Keratinocyte (primary cell): ENCODE measurements at regions not wholly inside any gene's neighbourhood (a gene's known extent, or its start where the extent isn't known, plus 50 kb on each side); places are given as distances from the start of the nearest gene placed in this dataset.

Experiments
- DNase-seq: peaks from one replicate; pipeline ENCODE4 v3.0.0-alpha.2; 2011; ENCODE audit warnings: low read depth, missing footprints, low spot score
- FAIRE-seq: peaks from 2 replicates; lab custom pipeline; 2011; peaks lifted over from hg19 to GRCh38; lab: Jason Lieb, UNC
- H2AFZ ChIP-seq: 2 replicates; pipeline ENCODE4 v1.6.0; 2012; ENCODE audit warnings: low read length, control low read depth, inconsistent platforms; ENCODE audit not compliant: control insufficient read depth
- H3K27ac ChIP-seq: 2 replicates; pipeline ENCODE4 v1.5.1; 2011; ENCODE audit warnings: low read length; ENCODE audit not compliant: control insufficient read depth, insufficient read depth
- H3K27me3 ChIP-seq: 3 replicates; pipeline ENCODE4 v1.6.0; 2011; ENCODE audit warnings: low read length; ENCODE audit not compliant: control insufficient read depth, insufficient read depth; ENCODE audit errors: extremely low read depth
- H3K36me3 ChIP-seq, 2 experiments: 2 replicates in 1 of 2; 3 replicates in 1 of 2; pipeline ENCODE4 v1.5.1; 2011; ENCODE audit warnings: low read length in 2 of 2, mild to moderate bottlenecking in 1 of 2; ENCODE audit not compliant: control insufficient read depth in 2 of 2, insufficient read depth in 2 of 2; ENCODE audit errors: extremely low read depth in 1 of 2
- H3K4me1 ChIP-seq: 3 replicates; pipeline ENCODE4 v1.5.1; 2011; ENCODE audit warnings: low read length; ENCODE audit not compliant: control insufficient read depth, insufficient read depth; ENCODE audit errors: extremely low read depth
- H3K4me2 ChIP-seq: 3 replicates; pipeline ENCODE4 v1.6.0; 2011; ENCODE audit warnings: low read depth, low read length; ENCODE audit not compliant: control insufficient read depth, insufficient read depth; ENCODE audit errors: extremely low read depth
- H3K4me3 ChIP-seq, 3 experiments: fragments of 200-600 bp in 1 of 3; sonication (generic) in 1 of 3; 2 replicates in 2 of 3; 3 replicates in 1 of 3; pipeline ENCODE4 v1.5.1; 2011 to 2016; ENCODE audit warnings: low read length in 3 of 3, mild to moderate bottlenecking in 3 of 3, control low read depth in 2 of 3, inconsistent platforms in 1 of 3, low read depth in 1 of 3, mixed read lengths in 1 of 3, mixed run types in 1 of 3, moderate library complexity in 1 of 3; ENCODE audit not compliant: control insufficient read depth in 2 of 3, insufficient read depth in 2 of 3; ENCODE audit errors: extremely low read depth in 1 of 3
- H3K79me2 ChIP-seq: 2 replicates; pipeline ENCODE4 v1.6.0; 2012; ENCODE audit warnings: low read length; ENCODE audit not compliant: control insufficient read depth, insufficient read depth
- H3K9ac ChIP-seq: 3 replicates; pipeline ENCODE4 v1.6.0; 2011; ENCODE audit warnings: low read length; ENCODE audit not compliant: control insufficient read depth, insufficient read depth; ENCODE audit errors: extremely low read depth
- H3K9me1 ChIP-seq: 3 replicates; pipeline ENCODE4 v1.6.0; 2011; ENCODE audit warnings: low read length; ENCODE audit not compliant: control insufficient read depth, insufficient read depth; ENCODE audit errors: extremely low read depth
- H3K9me3 ChIP-seq: 2 replicates; pipeline ENCODE4 v1.5.1; 2012; ENCODE audit warnings: low read depth, low read length; ENCODE audit not compliant: control insufficient read depth
- H4K20me1 ChIP-seq: 3 replicates; pipeline ENCODE4 v1.6.0; 2011; ENCODE audit warnings: low read length; ENCODE audit not compliant: control insufficient read depth, insufficient read depth; ENCODE audit errors: extremely low read depth
- CTCF ChIP-seq, 3 experiments: IDR thresholded peaks in 1 of 3; conservative IDR thresholded peaks in 1 of 3; optimal IDR thresholded peaks in 1 of 3; 2 replicates in 2 of 3; 3 replicates in 1 of 3; pipeline versions ENCODE3 to v1.5.1; 2011; ENCODE audit warnings: low read length in 3 of 3, mild to moderate bottlenecking in 3 of 3, moderate library complexity in 2 of 3, control low read depth in 1 of 3, inconsistent platforms in 1 of 3; ENCODE audit not compliant: insufficient read depth in 2 of 3; ENCODE audit errors: extremely low read depth in 1 of 3
- EZH2 ChIP-seq: IDR thresholded peaks from one replicate; pipeline ENCODE4 v1.6.1; 2012; ENCODE audit warnings: inconsistent platforms, mild to moderate bottlenecking, low read length, moderate library complexity
- dilution Hi-C: fragments of 300-500 bp; cut with MboI; formaldehyde crosslinking; loops from one replicate; pipeline ENCODE4 v1.7.0; 2020; ENCODE audit warnings: low sequenced_read_pairs; ENCODE audit not compliant: extremely low pct_ligation_motif_present

- H3K79me2 ChIP-seq, result no peaks in the 10 kb centered on the region
- no peak overlapping the region for H2AFZ ChIP-seq
- no peaks in the 10 kb centered on the region for H3K9me3 ChIP-seq
- no peaks in the 10 kb centered on the region for H3K4me1 ChIP-seq
- no peaks in the 10 kb centered on the region for H3K36me3 ChIP-seq
- TF ChIP-seq CTCF (optimal IDR thresholded peaks at IDR 0.05 in 1 of 3, IDR thresholded peaks at IDR 0.05 in 1 of 3, conservative IDR thresholded peaks at IDR 0.05 in 1 of 3; ENCODE audit: extremely low read depth in 1 of 3, insufficient read depth in 2 of 3, low read length in 3 of 3) (no peak), EZH2 (no peak)
- H3K27me3 ChIP-seq, result no peaks in the 10 kb centered on the region
- no peak overlapping the region for H3K4me3 ChIP-seq
- FAIRE-seq, result no peak
- no peak overlapping the region for H3K4me2 ChIP-seq
- H3K27ac ChIP-seq, result no peak overlapping the region
- dilution Hi-C loops, result no loop called here
- H4K20me1 ChIP-seq, result no peaks in the 10 kb centered on the region
- no peaks in the 10 kb centered on the region for H3K9me1 ChIP-seq
- no peak overlapping the region for H3K9ac ChIP-seq
- no peak for DNase-seq
These were observed 128.0 kb upstream of the MTPN start for GRCh38 chr7:136105191-136105590.

GRCh38 chr7:136104269-136104603 is 127.1 kb upstream of the MTPN start:
- Histone ChIP-seq H3K9me3 (no peaks in the 10 kb centered on the region), H3K4me1 (no peaks in the 10 kb centered on the region), H3K9me1 (no peaks in the 10 kb centered on the region), H2AFZ (no peak overlapping the region), H3K36me3 (no peaks in the 10 kb centered on the region), H3K79me2 (no peaks in the 10 kb centered on the region), H3K27ac (no peak overlapping the region), H3K9ac (no peak overlapping the region), H3K27me3 (no peaks in the 10 kb centered on the region), H4K20me1 (no peaks in the 10 kb centered on the region), H3K4me2 (no peak overlapping the region), H3K4me3 (no peak overlapping the region)
- FAIRE-seq (no peak), DNase-seq (no peak)
- TF ChIP-seq EZH2 (no peak), CTCF (optimal IDR thresholded peaks at IDR 0.05 in 1 of 3, IDR thresholded peaks at IDR 0.05 in 1 of 3, conservative IDR thresholded peaks at IDR 0.05 in 1 of 3; ENCODE audit: extremely low read depth in 1 of 3, insufficient read depth in 2 of 3, low read length in 3 of 3) (no peak)
- dilution Hi-C loops, result no loop called here
